ENCODE measurements at regions not wholly inside any gene's neighbourhood (a gene's known extent, or its start where the extent isn't known, plus 50 kb on each side); places are given as distances from the start of the nearest gene placed in this dataset.

GRCh38 chr17:33651686-33652085 is 358.6 kb upstream of the ASIC2 start:
- TF ChIP-seq CTCF (IDR thresholded peaks at IDR 0.05): no peak
- no peaks in the 10 kb centered on the region for H3K27me3 Mint-ChIP-seq (ENCODE audit: unreplicated experiment)
- no peak overlapping the region for H3K4me3 Mint-ChIP-seq (ENCODE audit: unreplicated experiment)
- DNase-seq (ENCODE audit: extremely low spot score, unreplicated experiment): no peak
- H3K27ac Mint-ChIP-seq (ENCODE audit: unreplicated experiment): no peak overlapping the region
- H3K9me3 Mint-ChIP-seq (ENCODE audit: unreplicated experiment): no peaks in the 10 kb centered on the region
- no peaks in the 10 kb centered on the region for H3K36me3 Mint-ChIP-seq (ENCODE audit: unreplicated experiment)
- H3K4me1 Mint-ChIP-seq (ENCODE audit: unreplicated experiment): no peaks in the 10 kb centered on the region

- Mint-ChIP-seq H3K27me3 (ENCODE audit: unreplicated experiment) (no peaks in the 10 kb centered on the region), H3K4me1 (ENCODE audit: unreplicated experiment) (no peaks in the 10 kb centered on the region), H3K4me3 (ENCODE audit: unreplicated experiment) (no peak overlapping the region), H3K9me3 (ENCODE audit: unreplicated experiment) (no peaks in the 10 kb centered on the region), H3K36me3 (ENCODE audit: unreplicated experiment) (no peaks in the 10 kb centered on the region), H3K27ac (ENCODE audit: unreplicated experiment) (no peak overlapping the region)
- no peak for DNase-seq (ENCODE audit: extremely low spot score, unreplicated experiment)
- TF ChIP-seq CTCF (IDR thresholded peaks at IDR 0.05): no peak
These were observed 359.8 kb upstream of the ASIC2 start for GRCh38 chr17:33652731-33653398.

GRCh38 chr17:33653399-33653788 is 360.3 kb upstream of the ASIC2 start:
- H3K4me3 Mint-ChIP-seq (ENCODE audit: unreplicated experiment): no peak overlapping the region
- TF ChIP-seq CTCF (IDR thresholded peaks at IDR 0.05): no peak
- no peak overlapping the region for H3K27ac Mint-ChIP-seq (ENCODE audit: unreplicated experiment)
- H3K9me3 Mint-ChIP-seq (ENCODE audit: unreplicated experiment): no peaks in the 10 kb centered on the region
- no peak for DNase-seq (ENCODE audit: extremely low spot score, unreplicated experiment)
- H3K4me1 Mint-ChIP-seq (ENCODE audit: unreplicated experiment): no peaks in the 10 kb centered on the region
- no peaks in the 10 kb centered on the region for H3K36me3 Mint-ChIP-seq (ENCODE audit: unreplicated experiment)
- H3K27me3 Mint-ChIP-seq (ENCODE audit: unreplicated experiment): no peaks in the 10 kb centered on the region

- H3K36me3 Mint-ChIP-seq (ENCODE audit: unreplicated experiment): no peaks in the 10 kb centered on the region
- no peaks in the 10 kb centered on the region for H3K27me3 Mint-ChIP-seq (ENCODE audit: unreplicated experiment)
- H3K9me3 Mint-ChIP-seq (ENCODE audit: unreplicated experiment): peaks cover 8% of the 10 kb centered on the region
- H3K4me1 Mint-ChIP-seq (ENCODE audit: unreplicated experiment): no peaks in the 10 kb centered on the region
- H3K4me3 Mint-ChIP-seq (ENCODE audit: unreplicated experiment): no peak overlapping the region
- no peak overlapping the region for H3K27ac Mint-ChIP-seq (ENCODE audit: unreplicated experiment)
- DNase-seq (ENCODE audit: extremely low spot score, unreplicated experiment): no peak
- TF ChIP-seq CTCF (IDR thresholded peaks at IDR 0.05): no peak
These were observed 364.1 kb upstream of the ASIC2 start for GRCh38 chr17:33657181-33657580.

GRCh38 chr17:33661975-33662374 is 368.9 kb upstream of the ASIC2 start:
- DNase-seq (ENCODE audit: extremely low spot score, unreplicated experiment): no peak
- H3K27me3 Mint-ChIP-seq (ENCODE audit: unreplicated experiment): no peaks in the 10 kb centered on the region
- peaks cover 8% of the 10 kb centered on the region for H3K9me3 Mint-ChIP-seq (ENCODE audit: unreplicated experiment)
- H3K4me3 Mint-ChIP-seq (ENCODE audit: unreplicated experiment): no peak overlapping the region
- H3K27ac Mint-ChIP-seq (ENCODE audit: unreplicated experiment): no peak overlapping the region
- no peak for TF ChIP-seq CTCF (IDR thresholded peaks at IDR 0.05)
- H3K4me1 Mint-ChIP-seq (ENCODE audit: unreplicated experiment): no peaks in the 10 kb centered on the region
- H3K36me3 Mint-ChIP-seq (ENCODE audit: unreplicated experiment): no peaks in the 10 kb centered on the region

Data from osteocyte (in vitro differentiated cells).